SK-N-SH treated with all-trans-retinoic acid at 6 μM for 48 hours (cell line): ENCODE measurements at regions not wholly inside any gene's neighbourhood (a gene's known extent, or its start where the extent isn't known, plus 50 kb on each side); places are given as distances from the start of the nearest gene placed in this dataset.

ENCODE experiments used
- ATAC-seq: fragments of 200-7000 bp; cut with Tn5 transposase; 3 replicates; pipeline ENCODE4 v1.9.1; 2020; ENCODE audit warnings: mild to moderate bottlenecking, moderate library complexity
- ARNTL ChIP-seq: fragments of 450-650 bp; formaldehyde crosslinking; IDR thresholded peaks from 2 replicates; pipeline ENCODE4 v1.5.0; 2020; ENCODE audit warnings: low read depth, mild to moderate bottlenecking, moderate library complexity, borderline replicate concordance
- CSDC2 ChIP-seq: fragments of 250-450 bp; sonication (Bioruptor Pico); IDR thresholded peaks from 2 replicates; pipeline ENCODE4 v1.5.0; 2020; ENCODE audit warnings: mild to moderate bottlenecking, moderate library complexity
- ESRRG ChIP-seq: fragments of 250-450 bp; sonication (Bioruptor Pico); IDR thresholded peaks from 2 replicates; pipeline ENCODE4 v1.6.1; 2021; ENCODE audit warnings: mild to moderate bottlenecking
- ISL1 ChIP-seq: fragments of 250-450 bp; sonication (Bioruptor Pico); IDR thresholded peaks from 2 replicates; pipeline ENCODE4 v2.1.2; 2022; ENCODE audit warnings: mild to moderate bottlenecking, moderate library complexity
- OSR1 ChIP-seq: fragments of 250-450 bp; sonication (Bioruptor Pico); IDR thresholded peaks from 2 replicates; pipeline ENCODE4 v1.8.0; 2022; ENCODE audit warnings: moderate library complexity, mild to moderate bottlenecking, inconsistent platforms
- PPARA ChIP-seq: fragments of 250-450 bp; sonication (Bioruptor Pico); IDR thresholded peaks from 2 replicates; pipeline ENCODE4 v1.5.0; 2020; ENCODE audit warnings: mild to moderate bottlenecking, borderline replicate concordance
- RARB ChIP-seq: fragments of 250-450 bp; sonication (Bioruptor Pico); IDR thresholded peaks from 2 replicates; pipeline ENCODE4 v1.8.0; 2021; ENCODE audit warnings: mild to moderate bottlenecking, moderate library complexity
- SNAI2 ChIP-seq: fragments of 250-450 bp; sonication (Bioruptor Pico); IDR thresholded peaks from 2 replicates; pipeline ENCODE4 v1.5.0; 2020; ENCODE audit warnings: mild to moderate bottlenecking, moderate library complexity
- TCF4 ChIP-seq: fragments of 250-450 bp; sonication (Bioruptor Pico); IDR thresholded peaks from 2 replicates; pipeline ENCODE4 v1.8.0; 2021; ENCODE audit warnings: mild to moderate bottlenecking, moderate library complexity, borderline replicate concordance
- TOX ChIP-seq: fragments of 250-450 bp; sonication (Bioruptor Pico); IDR thresholded peaks from 2 replicates; pipeline ENCODE4 v1.8.0; 2021; ENCODE audit warnings: mild to moderate bottlenecking, moderate library complexity, borderline replicate concordance
- ZFP3 ChIP-seq: fragments of 250-450 bp; sonication (Bioruptor Pico); IDR thresholded peaks from 2 replicates; pipeline ENCODE4 v1.5.0; 2020; ENCODE audit warnings: mild to moderate bottlenecking, moderate library complexity
- ZFP30 ChIP-seq: fragments of 450-650 bp; formaldehyde crosslinking; IDR thresholded peaks from 2 replicates; pipeline ENCODE4 v1.5.0; 2022; ENCODE audit warnings: mild to moderate bottlenecking, moderate library complexity
- ZNF565 ChIP-seq: fragments of 450-650 bp; formaldehyde crosslinking; conservative IDR thresholded peaks from 2 replicates; pipeline ENCODE4 v1.5.0; 2020; ENCODE audit warnings: low read depth, mild to moderate bottlenecking, moderate library complexity
- ZNF70 ChIP-seq: fragments of 450-650 bp; formaldehyde crosslinking; IDR thresholded peaks from 2 replicates; pipeline ENCODE4 v1.5.0; 2020; ENCODE audit warnings: mild to moderate bottlenecking, moderate library complexity
- ZNF8 ChIP-seq: fragments of 450-650 bp; formaldehyde crosslinking; IDR thresholded peaks from 2 replicates; pipeline ENCODE4 v1.5.0; 2020; ENCODE audit warnings: mild to moderate bottlenecking, moderate library complexity
- TF ChIP-seq, protein P1 (sequence below): fragments of 250-450 bp; sonication (Bioruptor Pico); IDR thresholded peaks from 2 replicates; pipeline ENCODE4 v1.5.1; 2020; ENCODE audit warnings: low read depth, mild to moderate bottlenecking, moderate library complexity
- TF ChIP-seq, protein P2 (sequence below): fragments of 250-450 bp; sonication (Bioruptor Pico); IDR thresholded peaks from 2 replicates; pipeline ENCODE4 v1.5.0; 2020; ENCODE audit warnings: mild to moderate bottlenecking, moderate library complexity

DNA sequence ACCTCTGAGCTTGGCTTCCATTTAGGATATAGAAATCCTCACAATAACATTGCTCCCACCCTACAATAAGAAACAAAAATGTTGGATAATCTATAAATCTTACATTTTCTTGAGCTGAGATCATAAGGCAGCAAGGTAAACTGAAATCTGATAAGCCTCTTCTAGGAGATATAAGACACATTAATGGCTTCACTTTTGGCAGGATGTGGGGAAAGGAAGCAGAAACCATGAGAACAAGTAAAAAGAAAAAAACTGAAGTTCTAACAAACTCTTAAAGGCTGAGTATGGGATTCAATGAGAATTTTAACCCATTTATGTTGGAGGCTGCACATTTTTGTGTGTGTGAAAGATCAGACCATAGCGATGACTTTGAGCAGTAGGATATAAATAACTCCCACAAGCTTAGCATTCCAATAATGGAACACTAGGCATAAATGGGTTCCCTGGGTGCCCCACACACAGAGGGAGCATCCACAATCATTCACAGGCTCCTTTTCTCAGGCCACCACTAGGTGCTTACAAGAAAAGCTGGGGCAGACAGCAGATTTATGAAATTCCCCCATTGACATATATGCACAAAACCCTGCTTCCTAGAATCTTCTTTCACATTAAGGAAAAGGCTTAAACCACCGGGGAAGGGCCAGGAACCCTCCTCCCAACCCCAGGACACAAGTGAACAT lies 564.9 kb upstream of the MGMT start:
- ATAC-seq = no peak
- no peak for TF ChIP-seq PPARA (CRISPR knock-in tag)
- TF ChIP-seq SNAI2 (CRISPR knock-in tag) = no peak
- TF ChIP-seq, protein P1, sequence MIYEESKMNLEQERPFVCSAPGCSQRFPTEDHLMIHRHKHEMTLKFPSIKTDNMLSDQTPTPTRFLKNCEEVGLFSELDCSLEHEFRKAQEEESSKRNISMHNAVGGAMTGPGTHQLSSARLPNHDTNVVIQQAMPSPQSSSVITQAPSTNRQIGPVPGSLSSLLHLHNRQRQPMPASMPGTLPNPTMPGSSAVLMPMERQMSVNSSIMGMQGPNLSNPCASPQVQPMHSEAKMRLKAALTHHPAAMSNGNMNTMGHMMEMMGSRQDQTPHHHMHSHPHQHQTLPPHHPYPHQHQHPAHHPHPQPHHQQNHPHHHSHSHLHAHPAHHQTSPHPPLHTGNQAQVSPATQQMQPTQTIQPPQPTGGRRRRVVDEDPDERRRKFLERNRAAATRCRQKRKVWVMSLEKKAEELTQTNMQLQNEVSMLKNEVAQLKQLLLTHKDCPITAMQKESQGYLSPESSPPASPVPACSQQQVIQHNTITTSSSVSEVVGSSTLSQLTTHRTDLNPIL (CRISPR knock-in tag) = no peak

DNA sequence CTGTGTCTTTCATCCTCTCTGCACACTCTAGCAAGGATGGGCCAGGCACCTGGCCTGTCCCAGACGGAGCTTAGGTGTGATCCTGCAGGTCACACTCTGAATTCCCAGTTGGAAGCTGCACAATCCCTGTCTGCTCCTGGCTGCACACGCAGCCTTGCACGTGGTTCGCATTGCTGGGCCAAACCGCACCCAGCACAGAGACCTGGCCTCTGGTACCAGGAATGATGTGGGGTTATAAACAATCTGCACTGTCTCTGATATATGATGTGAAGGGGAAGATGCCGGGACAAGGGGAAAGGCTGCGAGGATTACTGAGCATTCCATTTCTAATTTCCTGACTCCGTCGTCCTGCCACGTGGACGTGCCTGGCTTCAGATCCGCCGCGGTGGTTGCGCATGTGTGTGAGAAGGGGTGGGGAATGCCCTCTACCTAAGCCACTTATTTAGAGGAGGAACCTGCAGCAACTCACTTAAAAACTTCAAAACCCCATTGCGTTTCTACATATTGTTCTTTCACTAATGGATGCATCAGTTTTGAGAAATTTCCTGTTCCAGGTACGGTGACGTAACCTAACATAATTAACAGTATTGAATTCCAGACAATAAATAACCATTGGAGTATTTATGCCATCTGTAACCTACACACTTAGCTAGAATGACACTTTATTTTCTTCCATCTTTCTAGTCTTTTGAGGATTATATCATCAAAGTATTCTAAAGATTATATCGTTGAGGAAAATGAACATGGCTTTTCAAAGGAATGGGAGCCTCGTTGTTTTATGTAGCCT lies 559.7 kb upstream of the MGMT start:
- TF ChIP-seq PPARA (CRISPR knock-in tag) (no peak), ZFP30 (CRISPR knock-in tag) (no peak), ZNF8 (CRISPR knock-in tag) (no peak), SNAI2 (CRISPR knock-in tag) (no peak), ZNF565 (CRISPR knock-in tag) (no peak), RARB (no peak), ISL1 (CRISPR knock-in tag) (no peak)
- no peak for ATAC-seq

DNA sequence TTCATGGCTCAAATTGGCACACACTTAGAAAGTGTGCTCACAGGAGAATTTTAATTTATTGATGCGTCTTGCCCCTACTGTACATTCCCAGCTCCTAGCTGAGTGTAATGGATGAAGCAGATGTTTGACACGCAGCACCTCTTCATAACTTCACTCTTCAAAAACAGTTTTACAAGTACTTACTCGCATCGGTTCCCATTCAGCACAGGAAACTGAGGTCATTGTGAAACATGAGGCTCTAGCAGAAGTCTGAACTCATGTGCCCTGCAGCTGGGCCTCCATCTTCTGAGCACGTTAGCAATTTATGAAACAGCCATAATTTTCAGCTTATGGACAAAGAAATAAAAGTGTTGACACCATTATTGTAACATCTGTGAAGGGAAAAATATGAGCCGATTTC lies 558.9 kb upstream of the MGMT start:
- ATAC-seq = no peak
- TF ChIP-seq ZFP3 (CRISPR knock-in tag) = no peak
- TF ChIP-seq CSDC2 = no peak
- TF ChIP-seq ZFP30 (CRISPR knock-in tag) = no peak
- TF ChIP-seq, protein P1 (CRISPR knock-in tag) = no peak
- TF ChIP-seq, protein P2, sequence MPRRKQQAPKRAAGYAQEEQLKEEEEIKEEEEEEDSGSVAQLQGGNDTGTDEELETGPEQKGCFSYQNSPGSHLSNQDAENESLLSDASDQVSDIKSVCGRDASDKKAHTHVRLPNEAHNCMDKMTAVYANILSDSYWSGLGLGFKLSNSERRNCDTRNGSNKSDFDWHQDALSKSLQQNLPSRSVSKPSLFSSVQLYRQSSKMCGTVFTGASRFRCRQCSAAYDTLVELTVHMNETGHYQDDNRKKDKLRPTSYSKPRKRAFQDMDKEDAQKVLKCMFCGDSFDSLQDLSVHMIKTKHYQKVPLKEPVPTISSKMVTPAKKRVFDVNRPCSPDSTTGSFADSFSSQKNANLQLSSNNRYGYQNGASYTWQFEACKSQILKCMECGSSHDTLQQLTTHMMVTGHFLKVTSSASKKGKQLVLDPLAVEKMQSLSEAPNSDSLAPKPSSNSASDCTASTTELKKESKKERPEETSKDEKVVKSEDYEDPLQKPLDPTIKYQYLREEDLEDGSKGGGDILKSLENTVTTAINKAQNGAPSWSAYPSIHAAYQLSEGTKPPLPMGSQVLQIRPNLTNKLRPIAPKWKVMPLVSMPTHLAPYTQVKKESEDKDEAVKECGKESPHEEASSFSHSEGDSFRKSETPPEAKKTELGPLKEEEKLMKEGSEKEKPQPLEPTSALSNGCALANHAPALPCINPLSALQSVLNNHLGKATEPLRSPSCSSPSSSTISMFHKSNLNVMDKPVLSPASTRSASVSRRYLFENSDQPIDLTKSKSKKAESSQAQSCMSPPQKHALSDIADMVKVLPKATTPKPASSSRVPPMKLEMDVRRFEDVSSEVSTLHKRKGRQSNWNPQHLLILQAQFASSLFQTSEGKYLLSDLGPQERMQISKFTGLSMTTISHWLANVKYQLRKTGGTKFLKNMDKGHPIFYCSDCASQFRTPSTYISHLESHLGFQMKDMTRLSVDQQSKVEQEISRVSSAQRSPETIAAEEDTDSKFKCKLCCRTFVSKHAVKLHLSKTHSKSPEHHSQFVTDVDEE = no peak
- TF ChIP-seq PPARA (CRISPR knock-in tag) = no peak

DNA sequence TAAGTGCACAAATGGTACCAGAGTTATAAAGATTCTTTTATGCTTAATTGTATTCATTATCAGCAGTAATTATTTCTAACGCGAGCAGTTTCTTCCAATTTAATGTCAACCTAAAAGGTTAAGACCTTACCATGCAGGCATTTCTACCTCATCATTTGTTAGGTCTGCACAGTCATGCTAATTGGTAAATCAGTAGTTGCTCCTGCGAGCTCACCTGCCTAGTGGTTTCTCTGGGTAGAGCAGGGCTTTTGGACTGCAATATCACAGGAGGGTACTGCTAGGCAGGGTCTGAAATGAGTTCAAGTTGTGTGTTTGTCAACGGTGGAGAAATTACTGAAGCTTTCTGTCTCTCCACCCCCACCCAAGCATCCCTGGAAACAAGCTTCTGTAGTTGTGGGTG lies 558.5 kb upstream of the MGMT start:
- no peak for TF ChIP-seq SNAI2 (CRISPR knock-in tag)
- TF ChIP-seq ARNTL (CRISPR knock-in tag) = no peak
- no peak for TF ChIP-seq ESRRG
- no peak for TF ChIP-seq RARB
- no peak for TF ChIP-seq ZNF565 (CRISPR knock-in tag)
- no peak for TF ChIP-seq ZFP3 (CRISPR knock-in tag)
- TF ChIP-seq TOX (CRISPR knock-in tag) = no peak
- TF ChIP-seq ISL1 (CRISPR knock-in tag) = no peak
- no peak for TF ChIP-seq OSR1 (CRISPR knock-in tag)
- TF ChIP-seq, protein P2 = no peak
- TF ChIP-seq CSDC2 = no peak
- TF ChIP-seq, protein P1 (CRISPR knock-in tag) = no peak
- no peak for TF ChIP-seq TCF4 (CRISPR knock-in tag)
- no peak for TF ChIP-seq ZNF70

More for the DNA sequence above, 558.5 kb upstream of the MGMT start:
- no peak for ATAC-seq
